HG03378 (cell line): ENCODE measurements at regions not wholly inside any gene's neighbourhood (a gene's known extent, or its start where the extent isn't known, plus 50 kb on each side); places are given as distances from the start of the nearest gene placed in this dataset.
"Not testable (repeated sequence)": the region's sequence is repeated elsewhere in the genome, so short reads cannot be mapped to it uniquely, and the experiment has no call there.

Source experiments
- ATAC-seq: cut with Tn5 transposase; IDR thresholded peaks from one replicate; pipeline ENCODE4 v1.9.1; 2021; ENCODE audit warnings: mild to moderate bottlenecking, moderate library complexity; ENCODE audit not compliant: unreplicated experiment

- no peak for ATAC-seq
Observed at GRCh38 chr5:67669916-67670315, 473.3 kb upstream of the CD180 start.

GRCh38 chr5:67660149-67660548 lies 463.6 kb upstream of the CD180 start:
- no peak for ATAC-seq

- no peak for ATAC-seq
Observed at GRCh38 chr5:67659288-67659687, 462.7 kb upstream of the CD180 start.

GRCh38 chr5:67657055-67657454 lies 460.5 kb upstream of the CD180 start:
- ATAC-seq: no peak

GRCh38 chr5:67652201-67652600 lies 455.6 kb upstream of the CD180 start:
- ATAC-seq: peak; percentile 64

- no peak for ATAC-seq
Observed at GRCh38 chr5:67651180-67651579, 454.6 kb upstream of the CD180 start.

- ATAC-seq: no peak
Observed at GRCh38 chr5:67648201-67648671, 451.6 kb upstream of the CD180 start.

GRCh38 chr5:67647772-67648171 lies 451.2 kb upstream of the CD180 start:
- no peak for ATAC-seq

- ATAC-seq: no peak
Observed at GRCh38 chr5:67644221-67644920, 447.8 kb upstream of the CD180 start.

GRCh38 chr5:67643536-67643935 lies 446.9 kb upstream of the CD180 start:
- no peak for ATAC-seq

- ATAC-seq: no peak
Observed at GRCh38 chr5:67639976-67640375, 443.4 kb upstream of the CD180 start.

GRCh38 chr5:67639313-67639712 lies 442.7 kb upstream of the CD180 start:
- ATAC-seq: no peak

- no peak for ATAC-seq
Observed at GRCh38 chr5:67636850-67637524, 440.4 kb upstream of the CD180 start.

GRCh38 chr5:67636091-67636490 lies 439.5 kb upstream of the CD180 start:
- no peak for ATAC-seq

- ATAC-seq: not testable (repeated sequence)
Observed at GRCh38 chr5:67627079-67627478, 430.5 kb upstream of the CD180 start.

- no peak for ATAC-seq
Observed at GRCh38 chr5:67623078-67623477, 426.5 kb upstream of the CD180 start.

- ATAC-seq: no peak
Observed at GRCh38 chr5:67620424-67621397, 424.1 kb upstream of the CD180 start.

- no peak for ATAC-seq
Observed at GRCh38 chr5:67619636-67620035, 423.0 kb upstream of the CD180 start.

GRCh38 chr5:67619235-67619634 lies 422.6 kb upstream of the CD180 start:
- ATAC-seq: no peak

- no peak for ATAC-seq
Observed at GRCh38 chr5:67617051-67617450, 420.5 kb upstream of the CD180 start.

- ATAC-seq: no peak
Observed at GRCh38 chr5:67612961-67613360, 416.4 kb upstream of the CD180 start.
